Keratinocyte (primary cell): ENCODE measurements at regions not wholly inside any gene's neighbourhood (a gene's known extent, or its start where the extent isn't known, plus 50 kb on each side); places are given as distances from the start of the nearest gene placed in this dataset.

Experiments used
- DNase-seq: peaks from one replicate; pipeline ENCODE4 v3.0.0-alpha.2; 2011; ENCODE audit warnings: low read depth, missing footprints, low spot score
- FAIRE-seq: peaks from 2 replicates; lab custom pipeline; 2011; peaks lifted over from hg19 to GRCh38; lab: Jason Lieb, UNC
- H2AFZ ChIP-seq: 2 replicates; pipeline ENCODE4 v1.6.0; 2012; ENCODE audit warnings: low read length, control low read depth, inconsistent platforms; ENCODE audit not compliant: control insufficient read depth
- H3K27ac ChIP-seq: 2 replicates; pipeline ENCODE4 v1.5.1; 2011; ENCODE audit warnings: low read length; ENCODE audit not compliant: control insufficient read depth, insufficient read depth
- H3K27me3 ChIP-seq: 3 replicates; pipeline ENCODE4 v1.6.0; 2011; ENCODE audit warnings: low read length; ENCODE audit not compliant: control insufficient read depth, insufficient read depth; ENCODE audit errors: extremely low read depth
- H3K36me3 ChIP-seq, 2 experiments: 2 replicates in 1 of 2; 3 replicates in 1 of 2; pipeline ENCODE4 v1.5.1; 2011; ENCODE audit warnings: low read length in 2 of 2, mild to moderate bottlenecking in 1 of 2; ENCODE audit not compliant: control insufficient read depth in 2 of 2, insufficient read depth in 2 of 2; ENCODE audit errors: extremely low read depth in 1 of 2
- H3K4me1 ChIP-seq: 3 replicates; pipeline ENCODE4 v1.5.1; 2011; ENCODE audit warnings: low read length; ENCODE audit not compliant: control insufficient read depth, insufficient read depth; ENCODE audit errors: extremely low read depth
- H3K4me2 ChIP-seq: 3 replicates; pipeline ENCODE4 v1.6.0; 2011; ENCODE audit warnings: low read depth, low read length; ENCODE audit not compliant: control insufficient read depth, insufficient read depth; ENCODE audit errors: extremely low read depth
- H3K4me3 ChIP-seq, 3 experiments: fragments of 200-600 bp in 1 of 3; sonication (generic) in 1 of 3; 2 replicates in 2 of 3; 3 replicates in 1 of 3; pipeline ENCODE4 v1.5.1; 2011 to 2016; ENCODE audit warnings: low read length in 3 of 3, mild to moderate bottlenecking in 3 of 3, control low read depth in 2 of 3, inconsistent platforms in 1 of 3, low read depth in 1 of 3, mixed read lengths in 1 of 3, mixed run types in 1 of 3, moderate library complexity in 1 of 3; ENCODE audit not compliant: control insufficient read depth in 2 of 3, insufficient read depth in 2 of 3; ENCODE audit errors: extremely low read depth in 1 of 3
- H3K79me2 ChIP-seq: 2 replicates; pipeline ENCODE4 v1.6.0; 2012; ENCODE audit warnings: low read length; ENCODE audit not compliant: control insufficient read depth, insufficient read depth
- H3K9ac ChIP-seq: 3 replicates; pipeline ENCODE4 v1.6.0; 2011; ENCODE audit warnings: low read length; ENCODE audit not compliant: control insufficient read depth, insufficient read depth; ENCODE audit errors: extremely low read depth
- H3K9me1 ChIP-seq: 3 replicates; pipeline ENCODE4 v1.6.0; 2011; ENCODE audit warnings: low read length; ENCODE audit not compliant: control insufficient read depth, insufficient read depth; ENCODE audit errors: extremely low read depth
- H3K9me3 ChIP-seq: 2 replicates; pipeline ENCODE4 v1.5.1; 2012; ENCODE audit warnings: low read depth, low read length; ENCODE audit not compliant: control insufficient read depth
- H4K20me1 ChIP-seq: 3 replicates; pipeline ENCODE4 v1.6.0; 2011; ENCODE audit warnings: low read length; ENCODE audit not compliant: control insufficient read depth, insufficient read depth; ENCODE audit errors: extremely low read depth
- EZH2 ChIP-seq: IDR thresholded peaks from one replicate; pipeline ENCODE4 v1.6.1; 2012; ENCODE audit warnings: inconsistent platforms, mild to moderate bottlenecking, low read length, moderate library complexity
- dilution Hi-C: fragments of 300-500 bp; cut with MboI; formaldehyde crosslinking; loops from one replicate; pipeline ENCODE4 v1.7.0; 2020; ENCODE audit warnings: low sequenced_read_pairs; ENCODE audit not compliant: extremely low pct_ligation_motif_present
- TF ChIP-seq, protein P1 (sequence below), 3 experiments: IDR thresholded peaks in 1 of 3; conservative IDR thresholded peaks in 1 of 3; optimal IDR thresholded peaks in 1 of 3; 2 replicates in 2 of 3; 3 replicates in 1 of 3; pipeline versions ENCODE3 to v1.5.1; 2011; ENCODE audit warnings: low read length in 3 of 3, mild to moderate bottlenecking in 3 of 3, moderate library complexity in 2 of 3, control low read depth in 1 of 3, inconsistent platforms in 1 of 3; ENCODE audit not compliant: insufficient read depth in 2 of 3; ENCODE audit errors: extremely low read depth in 1 of 3

GRCh38 chr4:100054071-100054470, 104.0 kb upstream of the H2AZ1 start:
- H2AFZ ChIP-seq, result no peak overlapping the region
- FAIRE-seq, result no peak
- H3K27ac ChIP-seq, result no peak overlapping the region
- H3K36me3 ChIP-seq, result no peaks in the 10 kb centered on the region
- H3K9ac ChIP-seq, result no peak overlapping the region
- H3K9me1 ChIP-seq, result no peaks in the 10 kb centered on the region
- H3K79me2 ChIP-seq, result no peaks in the 10 kb centered on the region
- no peak for DNase-seq
- peaks cover 7% of the 10 kb centered on the region for H3K4me1 ChIP-seq
- no peak overlapping the region for H3K4me2 ChIP-seq
- H3K9me3 ChIP-seq, result no peaks in the 10 kb centered on the region
- no peak overlapping the region for H3K4me3 ChIP-seq
- H3K27me3 ChIP-seq, result no peaks in the 10 kb centered on the region
- dilution Hi-C loops, result no loop called here
- no peaks in the 10 kb centered on the region for H4K20me1 ChIP-seq
- TF ChIP-seq EZH2, result no peak
- TF ChIP-seq, protein P1, sequence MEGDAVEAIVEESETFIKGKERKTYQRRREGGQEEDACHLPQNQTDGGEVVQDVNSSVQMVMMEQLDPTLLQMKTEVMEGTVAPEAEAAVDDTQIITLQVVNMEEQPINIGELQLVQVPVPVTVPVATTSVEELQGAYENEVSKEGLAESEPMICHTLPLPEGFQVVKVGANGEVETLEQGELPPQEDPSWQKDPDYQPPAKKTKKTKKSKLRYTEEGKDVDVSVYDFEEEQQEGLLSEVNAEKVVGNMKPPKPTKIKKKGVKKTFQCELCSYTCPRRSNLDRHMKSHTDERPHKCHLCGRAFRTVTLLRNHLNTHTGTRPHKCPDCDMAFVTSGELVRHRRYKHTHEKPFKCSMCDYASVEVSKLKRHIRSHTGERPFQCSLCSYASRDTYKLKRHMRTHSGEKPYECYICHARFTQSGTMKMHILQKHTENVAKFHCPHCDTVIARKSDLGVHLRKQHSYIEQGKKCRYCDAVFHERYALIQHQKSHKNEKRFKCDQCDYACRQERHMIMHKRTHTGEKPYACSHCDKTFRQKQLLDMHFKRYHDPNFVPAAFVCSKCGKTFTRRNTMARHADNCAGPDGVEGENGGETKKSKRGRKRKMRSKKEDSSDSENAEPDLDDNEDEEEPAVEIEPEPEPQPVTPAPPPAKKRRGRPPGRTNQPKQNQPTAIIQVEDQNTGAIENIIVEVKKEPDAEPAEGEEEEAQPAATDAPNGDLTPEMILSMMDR (optimal IDR thresholded peaks at IDR 0.05 in 1 of 3, IDR thresholded peaks at IDR 0.05 in 1 of 3, conservative IDR thresholded peaks at IDR 0.05 in 1 of 3; ENCODE audit: extremely low read depth in 1 of 3, insufficient read depth in 2 of 3, low read length in 3 of 3), result no peak

- no peak for TF ChIP-seq EZH2
- TF ChIP-seq, protein P1 (optimal IDR thresholded peaks at IDR 0.05 in 1 of 3, IDR thresholded peaks at IDR 0.05 in 1 of 3, conservative IDR thresholded peaks at IDR 0.05 in 1 of 3; ENCODE audit: extremely low read depth in 1 of 3, insufficient read depth in 2 of 3, low read length in 3 of 3), result no peak
- dilution Hi-C loops, result no loop called here
Measured at GRCh38 chr4:100049872-100050271, 99.8 kb upstream of the H2AZ1 start.

More at GRCh38 chr4:100049872-100050271, 99.8 kb upstream of the H2AZ1 start:
- Histone ChIP-seq H3K27me3 (no peaks in the 10 kb centered on the region), H3K9me3 (no peaks in the 10 kb centered on the region), H2AFZ (no peak overlapping the region), H3K36me3 (no peaks in the 10 kb centered on the region), H3K4me3 (no peak overlapping the region), H4K20me1 (no peaks in the 10 kb centered on the region), H3K79me2 (no peaks in the 10 kb centered on the region), H3K27ac (no peak overlapping the region), H3K9ac (no peak overlapping the region), H3K9me1 (no peaks in the 10 kb centered on the region), H3K4me2 (no peak overlapping the region), H3K4me1 (peaks cover 7% of the 10 kb centered on the region)
- FAIRE-seq (no peak), DNase-seq (no peak)
